ENCODE measurements at regions not wholly inside any gene's neighbourhood (a gene's known extent, or its start where the extent isn't known, plus 50 kb on each side); places are given as distances from the start of the nearest gene placed in this dataset.

DNA sequence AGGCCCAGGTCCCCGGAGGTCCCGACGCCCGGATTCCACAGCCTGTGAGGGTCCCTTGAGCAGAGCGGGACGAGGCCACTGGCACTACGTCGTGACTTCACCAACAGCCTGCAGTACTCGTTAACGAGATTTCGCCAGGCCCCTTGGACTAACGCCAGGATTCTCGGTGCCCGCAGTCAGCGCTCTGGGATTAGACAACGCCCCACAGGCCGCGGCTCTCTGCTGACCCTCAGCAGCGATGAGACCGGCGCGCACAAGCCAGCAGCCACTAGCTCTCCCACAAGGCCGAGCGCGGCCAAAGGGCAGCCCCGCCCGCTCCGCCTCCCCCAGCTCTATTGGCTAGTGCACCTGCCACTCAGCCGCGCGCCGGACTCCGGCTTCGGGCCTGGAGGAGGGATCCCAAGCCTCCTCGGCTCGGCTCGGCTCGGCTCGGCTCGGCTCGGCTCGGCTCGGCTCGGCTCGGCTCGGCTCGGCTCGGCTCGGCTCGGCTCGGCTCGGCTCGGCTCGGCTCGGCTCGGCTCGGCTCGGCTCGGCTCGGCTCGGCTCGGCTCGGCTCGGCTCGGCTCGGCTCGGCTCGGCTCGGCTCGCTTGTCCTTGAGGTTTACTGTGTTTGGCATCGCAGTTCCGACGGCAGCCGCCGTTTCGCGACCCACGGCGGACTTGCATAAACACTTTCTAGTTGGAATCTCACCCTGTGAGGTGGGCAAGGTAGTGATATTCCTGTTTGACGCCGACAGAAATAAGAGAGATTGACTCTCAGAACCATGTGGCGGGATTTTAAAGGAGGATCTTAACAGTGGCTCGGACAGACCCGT is 231.7 kb upstream of the SERP2 start (continued):
- TF ChIP-seq RFXAP (CRISPR knock-in tag; IDR thresholded peaks at IDR 0.05; ENCODE audit: borderline replicate concordance) = peak; percentile 82; the same call in 1 of the 2 replicates
- TF ChIP-seq GABPA (IDR thresholded peaks at IDR 0.05; ENCODE audit: low read depth, low read length) = no peak
- TF ChIP-seq GABPA (CRISPR knock-in tag; IDR thresholded peaks at IDR 0.05; ENCODE audit: low read depth) = peak; percentile 26; the same call in 1 of the 2 replicates
- TF ChIP-seq TOE1 (CRISPR knock-in tag; IDR thresholded peaks at IDR 0.05) = no peak; the same call in 1 of the 2 replicates
- TF ChIP-seq, protein P1, sequence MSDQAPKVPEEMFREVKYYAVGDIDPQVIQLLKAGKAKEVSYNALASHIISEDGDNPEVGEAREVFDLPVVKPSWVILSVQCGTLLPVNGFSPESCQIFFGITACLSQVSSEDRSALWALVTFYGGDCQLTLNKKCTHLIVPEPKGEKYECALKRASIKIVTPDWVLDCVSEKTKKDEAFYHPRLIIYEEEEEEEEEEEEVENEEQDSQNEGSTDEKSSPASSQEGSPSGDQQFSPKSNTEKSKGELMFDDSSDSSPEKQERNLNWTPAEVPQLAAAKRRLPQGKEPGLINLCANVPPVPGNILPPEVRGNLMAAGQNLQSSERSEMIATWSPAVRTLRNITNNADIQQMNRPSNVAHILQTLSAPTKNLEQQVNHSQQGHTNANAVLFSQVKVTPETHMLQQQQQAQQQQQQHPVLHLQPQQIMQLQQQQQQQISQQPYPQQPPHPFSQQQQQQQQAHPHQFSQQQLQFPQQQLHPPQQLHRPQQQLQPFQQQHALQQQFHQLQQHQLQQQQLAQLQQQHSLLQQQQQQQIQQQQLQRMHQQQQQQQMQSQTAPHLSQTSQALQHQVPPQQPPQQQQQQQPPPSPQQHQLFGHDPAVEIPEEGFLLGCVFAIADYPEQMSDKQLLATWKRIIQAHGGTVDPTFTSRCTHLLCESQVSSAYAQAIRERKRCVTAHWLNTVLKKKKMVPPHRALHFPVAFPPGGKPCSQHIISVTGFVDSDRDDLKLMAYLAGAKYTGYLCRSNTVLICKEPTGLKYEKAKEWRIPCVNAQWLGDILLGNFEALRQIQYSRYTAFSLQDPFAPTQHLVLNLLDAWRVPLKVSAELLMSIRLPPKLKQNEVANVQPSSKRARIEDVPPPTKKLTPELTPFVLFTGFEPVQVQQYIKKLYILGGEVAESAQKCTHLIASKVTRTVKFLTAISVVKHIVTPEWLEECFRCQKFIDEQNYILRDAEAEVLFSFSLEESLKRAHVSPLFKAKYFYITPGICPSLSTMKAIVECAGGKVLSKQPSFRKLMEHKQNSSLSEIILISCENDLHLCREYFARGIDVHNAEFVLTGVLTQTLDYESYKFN (CRISPR knock-in tag; conservative IDR thresholded peaks at IDR 0.05) = peak; percentile 59
- TF ChIP-seq IRF2 (CRISPR knock-in tag; IDR thresholded peaks at IDR 0.05) = peak; percentile 73; the same call in 1 of the 2 replicates
- TF ChIP-seq, protein P2, sequence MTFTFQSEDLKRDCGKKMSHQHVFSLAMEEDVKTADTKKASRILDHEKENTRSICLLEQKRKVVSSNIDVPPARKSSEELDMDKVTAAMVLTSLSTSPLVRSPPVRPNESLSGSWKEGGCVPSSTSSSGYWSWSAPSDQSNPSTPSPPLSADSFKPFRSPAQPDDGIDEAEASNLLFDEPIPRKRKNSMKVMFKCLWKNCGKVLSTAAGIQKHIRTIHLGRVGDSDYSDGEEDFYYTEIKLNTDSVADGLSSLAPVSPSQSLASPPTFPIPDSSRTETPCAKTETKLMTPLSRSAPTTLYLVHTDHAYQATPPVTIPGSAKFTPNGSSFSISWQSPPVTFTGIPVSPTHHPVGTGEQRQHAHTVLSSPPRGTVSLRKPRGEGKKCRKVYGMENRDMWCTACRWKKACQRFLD (CRISPR knock-in tag; IDR thresholded peaks at IDR 0.05; ENCODE audit: borderline replicate concordance) = peak; percentile 79
- no peak for TF ChIP-seq CHCHD3 (CRISPR knock-in tag; IDR thresholded peaks at IDR 0.05)
- TF ChIP-seq YEATS4 (CRISPR knock-in tag; IDR thresholded peaks at IDR 0.05; ENCODE audit: borderline replicate concordance) = peak; percentile 87
- peak; percentile 94; the same call in 1 of the 2 replicates for TF ChIP-seq ZNF782 (CRISPR knock-in tag; IDR thresholded peaks at IDR 0.05; ENCODE audit: borderline replicate concordance)
- no peak for TF ChIP-seq TEAD2 (CRISPR knock-in tag; IDR thresholded peaks at IDR 0.05)
- TF ChIP-seq MTA3 (CRISPR knock-in tag; IDR thresholded peaks at IDR 0.05) = no peak
- peak; percentile 39; the same call in 1 of the 2 replicates for TF ChIP-seq ZFP36L1 (CRISPR knock-in tag; IDR thresholded peaks at IDR 0.05)
- TF ChIP-seq HMGA1 (CRISPR knock-in tag; conservative IDR thresholded peaks at IDR 0.05) = no peak
- TF ChIP-seq PHF5A (CRISPR knock-in tag; IDR thresholded peaks at IDR 0.05; ENCODE audit: low read depth, unreplicated experiment) = no peak
- peak; percentile 75; the same call in 1 of the 2 replicates for TF ChIP-seq BRCA1 (CRISPR knock-in tag; IDR thresholded peaks at IDR 0.05)
- TF ChIP-seq ZBTB21 (CRISPR knock-in tag; IDR thresholded peaks at IDR 0.05) = no peak; the same call in 1 of the 2 replicates
- TF ChIP-seq, protein P3, sequence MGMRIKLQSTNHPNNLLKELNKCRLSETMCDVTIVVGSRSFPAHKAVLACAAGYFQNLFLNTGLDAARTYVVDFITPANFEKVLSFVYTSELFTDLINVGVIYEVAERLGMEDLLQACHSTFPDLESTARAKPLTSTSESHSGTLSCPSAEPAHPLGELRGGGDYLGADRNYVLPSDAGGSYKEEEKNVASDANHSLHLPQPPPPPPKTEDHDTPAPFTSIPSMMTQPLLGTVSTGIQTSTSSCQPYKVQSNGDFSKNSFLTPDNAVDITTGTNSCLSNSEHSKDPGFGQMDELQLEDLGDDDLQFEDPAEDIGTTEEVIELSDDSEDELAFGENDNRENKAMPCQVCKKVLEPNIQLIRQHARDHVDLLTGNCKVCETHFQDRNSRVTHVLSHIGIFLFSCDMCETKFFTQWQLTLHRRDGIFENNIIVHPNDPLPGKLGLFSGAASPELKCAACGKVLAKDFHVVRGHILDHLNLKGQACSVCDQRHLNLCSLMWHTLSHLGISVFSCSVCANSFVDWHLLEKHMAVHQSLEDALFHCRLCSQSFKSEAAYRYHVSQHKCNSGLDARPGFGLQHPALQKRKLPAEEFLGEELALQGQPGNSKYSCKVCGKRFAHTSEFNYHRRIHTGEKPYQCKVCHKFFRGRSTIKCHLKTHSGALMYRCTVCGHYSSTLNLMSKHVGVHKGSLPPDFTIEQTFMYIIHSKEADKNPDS (CRISPR knock-in tag; IDR thresholded peaks at IDR 0.05) = no peak
- no peak for TF ChIP-seq KDM1A (CRISPR knock-in tag; IDR thresholded peaks at IDR 0.05)
- TF ChIP-seq KAT2B (IDR thresholded peaks at IDR 0.05; ENCODE audit: borderline replicate concordance, low read depth, low read length) = no peak
- TF ChIP-seq, protein P4, sequence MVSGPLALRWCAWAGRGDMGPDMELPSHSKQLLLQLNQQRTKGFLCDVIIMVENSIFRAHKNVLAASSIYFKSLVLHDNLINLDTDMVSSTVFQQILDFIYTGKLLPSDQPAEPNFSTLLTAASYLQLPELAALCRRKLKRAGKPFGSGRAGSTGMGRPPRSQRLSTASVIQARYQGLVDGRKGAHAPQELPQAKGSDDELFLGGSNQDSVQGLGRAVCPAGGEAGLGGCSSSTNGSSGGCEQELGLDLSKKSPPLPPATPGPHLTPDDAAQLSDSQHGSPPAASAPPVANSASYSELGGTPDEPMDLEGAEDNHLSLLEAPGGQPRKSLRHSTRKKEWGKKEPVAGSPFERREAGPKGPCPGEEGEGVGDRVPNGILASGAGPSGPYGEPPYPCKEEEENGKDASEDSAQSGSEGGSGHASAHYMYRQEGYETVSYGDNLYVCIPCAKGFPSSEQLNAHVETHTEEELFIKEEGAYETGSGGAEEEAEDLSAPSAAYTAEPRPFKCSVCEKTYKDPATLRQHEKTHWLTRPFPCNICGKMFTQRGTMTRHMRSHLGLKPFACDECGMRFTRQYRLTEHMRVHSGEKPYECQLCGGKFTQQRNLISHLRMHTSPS (CRISPR knock-in tag; IDR thresholded peaks at IDR 0.05; ENCODE audit: low read depth) = no peak
- no peak for TF ChIP-seq FOXA1 (IDR thresholded peaks at IDR 0.05)
- no peak for TF ChIP-seq FOXA1 (CRISPR knock-in tag; IDR thresholded peaks at IDR 0.05)
